ENCODE measurements at regions not wholly inside any gene's neighbourhood (a gene's known extent, or its start where the extent isn't known, plus 50 kb on each side); places are given as distances from the start of the nearest gene placed in this dataset.

DNA sequence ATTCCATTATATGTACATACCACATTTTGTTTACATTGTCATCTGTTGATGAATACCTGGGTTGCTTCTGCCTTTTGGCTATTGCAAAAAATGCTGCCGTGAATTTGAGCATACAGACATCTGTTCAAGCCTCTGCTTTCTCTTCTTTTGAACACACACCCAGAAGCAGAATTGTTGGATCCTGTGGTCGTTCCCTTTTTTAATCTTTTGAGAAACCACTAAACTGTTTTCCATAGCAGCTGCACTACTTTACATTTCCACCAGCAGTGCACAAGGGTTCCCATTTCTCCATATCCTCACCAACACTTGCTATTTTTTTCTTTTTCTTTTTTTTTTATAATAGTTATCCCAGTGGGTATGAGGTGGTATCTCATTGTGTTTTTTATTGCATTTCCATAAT is 123.5 kb downstream of the TEX29 start:
- no peak overlapping the region for H3K27ac Mint-ChIP-seq
- peaks cover 0 to 5% (median 3%) of the 10 kb centered on the region in 3 donors for H3K27me3 Mint-ChIP-seq (ENCODE audit: low read depth in 3 of 3)
- no peaks in the 10 kb centered on the region for H3K4me1 Mint-ChIP-seq
- Histone ChIP-seq H3K9me3 (replicated peaks in 1 of 2; ENCODE audit: control insufficient read depth in 1 of 2, insufficient read depth in 1 of 2, low read length in 2 of 2) (peaks cover 3 to 5% of the 10 kb centered on the region in 2 donors), H3K36me3 (replicated peaks in 1 of 2; ENCODE audit: control insufficient read depth in 1 of 2, insufficient read depth in 2 of 2, low read length in 2 of 2) (no peaks in the 10 kb centered on the region), H3K4me3 (replicated peaks in 1 of 3; ENCODE audit: low read depth in 2 of 3, low read length in 3 of 3) (no peak overlapping the region), H3K9ac (ENCODE audit: insufficient read depth, low read length, poor library complexity, severe bottlenecking) (no peak overlapping the region), H3K27ac (ENCODE audit: low read depth in 1 of 2, low read length in 2 of 2) (no peak overlapping the region), H4K20me1 (ENCODE audit: insufficient read depth, low read length) (no peaks in the 10 kb centered on the region), H2AFZ (ENCODE audit: insufficient read depth, low read depth, low read length, poor library complexity, severe bottlenecking) (no peak overlapping the region), H3K79me2 (ENCODE audit: insufficient read depth, low read length) (no peaks in the 10 kb centered on the region), H3K4me2 (replicated peaks; ENCODE audit: extremely low read depth, low read length, poor library complexity, severe bottlenecking) (no peak overlapping the region), H3K4me1 (ENCODE audit: control insufficient read depth in 1 of 2, insufficient read depth in 2 of 2, low read length in 2 of 2) (no peaks in the 10 kb centered on the region), H3K27me3 (ENCODE audit: control insufficient read depth in 2 of 2, insufficient read depth in 2 of 2, low read length in 2 of 2) (no peaks in the 10 kb centered on the region)
- H3K36me3 Mint-ChIP-seq = no peaks in the 10 kb centered on the region
- H3K4me3 Mint-ChIP-seq = no peak overlapping the region
- no peak for DNase-seq
- H3K9me3 Mint-ChIP-seq = peaks cover 0 to 12% (median 5%) of the 10 kb centered on the region in 7 donors
- TF ChIP-seq, protein P1, sequence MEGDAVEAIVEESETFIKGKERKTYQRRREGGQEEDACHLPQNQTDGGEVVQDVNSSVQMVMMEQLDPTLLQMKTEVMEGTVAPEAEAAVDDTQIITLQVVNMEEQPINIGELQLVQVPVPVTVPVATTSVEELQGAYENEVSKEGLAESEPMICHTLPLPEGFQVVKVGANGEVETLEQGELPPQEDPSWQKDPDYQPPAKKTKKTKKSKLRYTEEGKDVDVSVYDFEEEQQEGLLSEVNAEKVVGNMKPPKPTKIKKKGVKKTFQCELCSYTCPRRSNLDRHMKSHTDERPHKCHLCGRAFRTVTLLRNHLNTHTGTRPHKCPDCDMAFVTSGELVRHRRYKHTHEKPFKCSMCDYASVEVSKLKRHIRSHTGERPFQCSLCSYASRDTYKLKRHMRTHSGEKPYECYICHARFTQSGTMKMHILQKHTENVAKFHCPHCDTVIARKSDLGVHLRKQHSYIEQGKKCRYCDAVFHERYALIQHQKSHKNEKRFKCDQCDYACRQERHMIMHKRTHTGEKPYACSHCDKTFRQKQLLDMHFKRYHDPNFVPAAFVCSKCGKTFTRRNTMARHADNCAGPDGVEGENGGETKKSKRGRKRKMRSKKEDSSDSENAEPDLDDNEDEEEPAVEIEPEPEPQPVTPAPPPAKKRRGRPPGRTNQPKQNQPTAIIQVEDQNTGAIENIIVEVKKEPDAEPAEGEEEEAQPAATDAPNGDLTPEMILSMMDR (IDR thresholded peaks at IDR 0.05) = no peak
- intact Hi-C loops (cut with micrococcal nuclease) = no loop called here
- 76% methylated on average over 2 of the region's 2 CpGs for WGBS (ENCODE audit: insufficient coverage)

DNA sequence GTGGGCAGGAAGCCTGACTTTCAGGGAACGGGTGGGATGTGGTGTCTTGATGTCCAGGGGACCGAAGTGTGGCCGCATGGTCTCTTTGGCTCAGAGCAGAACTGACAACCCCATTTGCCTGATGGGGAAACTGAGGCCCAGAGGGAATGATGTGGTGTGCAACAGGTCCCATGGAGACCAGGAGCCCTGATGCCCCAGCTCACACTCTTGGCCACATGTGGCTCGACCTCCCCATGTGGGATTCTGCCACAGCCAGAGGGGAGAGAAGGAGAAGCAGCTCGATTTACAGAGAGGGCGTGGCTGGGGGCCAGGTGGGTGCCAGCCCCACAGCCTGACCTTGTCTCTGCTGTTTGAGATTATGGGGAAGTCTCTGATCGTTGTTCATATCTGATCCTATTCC is 128.1 kb downstream of the TEX29 start:
- peaks cover 0 to 10% (median 5%) of the 10 kb centered on the region in 7 donors for H3K9me3 Mint-ChIP-seq
- TF ChIP-seq, protein P1 (IDR thresholded peaks at IDR 0.05) = no peak
- DNase-seq = no peak
- no peak overlapping the region for H3K4me2 ChIP-seq (replicated peaks; ENCODE audit: extremely low read depth, low read length, poor library complexity, severe bottlenecking)
- no peak overlapping the region for H3K9ac ChIP-seq (ENCODE audit: insufficient read depth, low read length, poor library complexity, severe bottlenecking)
- H2AFZ ChIP-seq (ENCODE audit: insufficient read depth, low read depth, low read length, poor library complexity, severe bottlenecking) = no peak overlapping the region
- H3K36me3 Mint-ChIP-seq = no peaks in the 10 kb centered on the region
- H3K79me2 ChIP-seq (ENCODE audit: insufficient read depth, low read length) = no peaks in the 10 kb centered on the region
- H3K4me3 Mint-ChIP-seq = no peak overlapping the region
- no peaks in the 10 kb centered on the region for H3K27me3 ChIP-seq (ENCODE audit: control insufficient read depth in 2 of 2, insufficient read depth in 2 of 2, low read length in 2 of 2)
- no peak overlapping the region for H3K4me3 ChIP-seq (replicated peaks in 1 of 3; ENCODE audit: low read depth in 2 of 3, low read length in 3 of 3)
- H3K27ac ChIP-seq (ENCODE audit: low read depth in 1 of 2, low read length in 2 of 2) = no peak overlapping the region
- H3K27me3 Mint-ChIP-seq (ENCODE audit: low read depth in 3 of 3) = peaks cover 0 to 5% (median 0%) of the 10 kb centered on the region in 3 donors
- intact Hi-C loops (cut with micrococcal nuclease) = no loop called here
- H3K27ac Mint-ChIP-seq = no peak overlapping the region
- no peaks in the 10 kb centered on the region for H3K36me3 ChIP-seq (replicated peaks in 1 of 2; ENCODE audit: control insufficient read depth in 1 of 2, insufficient read depth in 2 of 2, low read length in 2 of 2)
- peaks cover 3 to 5% of the 10 kb centered on the region in 2 donors for H3K9me3 ChIP-seq (replicated peaks in 1 of 2; ENCODE audit: control insufficient read depth in 1 of 2, insufficient read depth in 1 of 2, low read length in 2 of 2)
- H3K4me1 ChIP-seq (ENCODE audit: control insufficient read depth in 1 of 2, insufficient read depth in 2 of 2, low read length in 2 of 2) = no peaks in the 10 kb centered on the region
- H3K4me1 Mint-ChIP-seq = no peaks in the 10 kb centered on the region
- 81% methylated on average over 6 of the region's 7 CpGs for WGBS (ENCODE audit: insufficient coverage)
- no peaks in the 10 kb centered on the region for H4K20me1 ChIP-seq (ENCODE audit: insufficient read depth, low read length)

Data from CD14-positive monocyte (primary cell).